ENCODE measurements at regions not wholly inside any gene's neighbourhood (a gene's known extent, or its start where the extent isn't known, plus 50 kb on each side); places are given as distances from the start of the nearest gene placed in this dataset.
"Not testable (repeated sequence)": the region's sequence is repeated elsewhere in the genome, so short reads cannot be mapped to it uniquely, and the experiment has no call there.

- TF ChIP-seq CTCF (IDR thresholded peaks at IDR 0.05; ENCODE audit: low read depth, low read length) = no peak
- H3K4me3 ChIP-seq (ENCODE audit: low read depth, low read length) = no peak overlapping the region
These were observed 98.0 kb upstream of the ZSWIM2 start for GRCh38 chr2:186946896-186947467.

GRCh38 chr2:186941853-186942252 lies 92.9 kb upstream of the ZSWIM2 start:
- TF ChIP-seq CTCF (IDR thresholded peaks at IDR 0.05; ENCODE audit: low read depth, low read length) = no peak
- H3K4me3 ChIP-seq (ENCODE audit: low read depth, low read length) = no peak overlapping the region

GRCh38 chr2:186940463-186940862 lies 91.5 kb upstream of the ZSWIM2 start:
- no peak overlapping the region for H3K4me3 ChIP-seq (ENCODE audit: low read depth, low read length)
- TF ChIP-seq CTCF (IDR thresholded peaks at IDR 0.05; ENCODE audit: low read depth, low read length) = no peak

- no peak overlapping the region for H3K4me3 ChIP-seq (ENCODE audit: low read depth, low read length)
- TF ChIP-seq CTCF (IDR thresholded peaks at IDR 0.05; ENCODE audit: low read depth, low read length) = no peak
These were observed 85.5 kb upstream of the ZSWIM2 start for GRCh38 chr2:186934420-186934819.

- no peak for TF ChIP-seq CTCF (IDR thresholded peaks at IDR 0.05; ENCODE audit: low read depth, low read length)
- no peak overlapping the region for H3K4me3 ChIP-seq (ENCODE audit: low read depth, low read length)
These were observed 78.9 kb upstream of the ZSWIM2 start for GRCh38 chr2:186927867-186928191.

- no peak overlapping the region for H3K4me3 ChIP-seq (ENCODE audit: low read depth, low read length)
- TF ChIP-seq CTCF (IDR thresholded peaks at IDR 0.05; ENCODE audit: low read depth, low read length) = no peak
These were observed 78.4 kb upstream of the ZSWIM2 start for GRCh38 chr2:186927185-186927866.

GRCh38 chr2:186925514-186925913 lies 76.5 kb upstream of the ZSWIM2 start:
- TF ChIP-seq CTCF (IDR thresholded peaks at IDR 0.05; ENCODE audit: low read depth, low read length) = no peak
- no peak overlapping the region for H3K4me3 ChIP-seq (ENCODE audit: low read depth, low read length)

GRCh38 chr2:186922316-186922715 lies 73.3 kb upstream of the ZSWIM2 start:
- not testable (repeated sequence) for H3K4me3 ChIP-seq (ENCODE audit: low read depth, low read length)
